HG02840 (cell line): ENCODE measurements at regions not wholly inside any gene's neighbourhood (a gene's known extent, or its start where the extent isn't known, plus 50 kb on each side); places are given as distances from the start of the nearest gene placed in this dataset.

Source experiments
- ATAC-seq: cut with Tn5 transposase; IDR thresholded peaks from one replicate; pipeline ENCODE4 v1.9.1; 2021; ENCODE audit warnings: mild to moderate bottlenecking, moderate library complexity, moderate number of reproducible peaks; ENCODE audit not compliant: unreplicated experiment, low FRiP score

- ATAC-seq: no peak
Measured at GRCh38 chr12:127696963-127697362, 570.0 kb upstream of the TMEM132C start.

- no peak for ATAC-seq
Measured at GRCh38 chr12:127703026-127703425, 563.9 kb upstream of the TMEM132C start.

DNA sequence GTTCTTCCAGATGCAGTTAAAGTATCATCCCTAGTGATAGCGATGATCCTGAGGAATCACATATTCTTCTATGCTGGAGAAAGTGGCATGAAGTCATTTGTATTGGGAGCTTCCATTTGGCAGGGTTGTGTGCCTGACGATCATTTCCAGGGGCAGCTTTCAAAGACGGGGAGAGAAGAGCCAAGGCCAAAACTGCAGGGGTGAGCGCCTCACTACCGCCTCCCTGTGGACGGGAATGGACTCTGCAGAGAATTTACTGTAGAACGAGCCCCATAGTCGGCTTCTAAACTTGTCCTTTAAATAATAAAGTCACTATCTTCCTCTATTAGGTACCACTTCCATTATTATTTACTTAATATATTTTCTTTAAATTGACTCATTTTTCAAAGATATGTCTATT lies 555.9 kb upstream of the TMEM132C start:
- no peak for ATAC-seq

DNA sequence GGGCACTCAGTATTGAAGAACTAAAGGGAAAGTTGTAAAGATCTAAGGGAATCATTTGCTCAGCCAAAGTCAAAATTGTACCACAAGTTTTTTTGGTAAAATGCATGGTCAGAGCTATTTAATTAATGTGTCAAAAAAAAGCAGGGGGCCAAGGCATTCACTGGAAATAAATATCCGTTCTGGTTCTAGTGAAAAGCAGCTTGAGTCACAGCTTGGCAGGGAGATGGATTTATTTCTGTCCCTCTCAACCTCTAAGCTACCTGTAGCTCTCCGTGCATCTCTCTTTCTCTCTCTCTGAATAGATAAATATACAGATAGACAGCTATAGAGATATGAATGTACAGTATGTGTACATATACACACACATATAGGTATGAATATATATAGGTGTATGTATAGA lies 554.4 kb upstream of the TMEM132C start:
- ATAC-seq: no peak

- ATAC-seq: no peak
Measured at GRCh38 chr12:127716166-127716565, 550.8 kb upstream of the TMEM132C start.

GRCh38 chr12:127717278-127717677 lies 549.7 kb upstream of the TMEM132C start:
- no peak for ATAC-seq

GRCh38 chr12:127720334-127720733 lies 546.6 kb upstream of the TMEM132C start:
- ATAC-seq: no peak

DNA sequence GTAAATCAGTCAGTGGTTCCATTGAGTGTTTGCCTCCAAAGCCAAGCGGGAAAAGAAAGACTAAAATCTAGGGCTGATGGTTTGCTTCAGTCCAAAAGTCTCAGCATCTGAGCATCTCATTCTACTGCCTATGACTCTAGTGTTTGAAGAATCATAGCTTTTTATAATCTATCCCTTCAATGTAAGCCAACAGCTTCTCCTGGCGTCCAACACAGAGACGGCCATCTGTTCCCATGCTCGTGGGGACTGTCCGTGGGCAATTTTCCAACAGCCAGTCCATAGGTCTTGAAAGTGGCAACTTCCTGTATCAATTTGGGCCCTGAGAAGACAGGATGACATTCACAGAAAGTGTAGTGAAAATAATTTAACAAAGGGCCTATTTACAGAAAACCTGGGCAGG lies 544.4 kb upstream of the TMEM132C start:
- ATAC-seq: no peak

DNA sequence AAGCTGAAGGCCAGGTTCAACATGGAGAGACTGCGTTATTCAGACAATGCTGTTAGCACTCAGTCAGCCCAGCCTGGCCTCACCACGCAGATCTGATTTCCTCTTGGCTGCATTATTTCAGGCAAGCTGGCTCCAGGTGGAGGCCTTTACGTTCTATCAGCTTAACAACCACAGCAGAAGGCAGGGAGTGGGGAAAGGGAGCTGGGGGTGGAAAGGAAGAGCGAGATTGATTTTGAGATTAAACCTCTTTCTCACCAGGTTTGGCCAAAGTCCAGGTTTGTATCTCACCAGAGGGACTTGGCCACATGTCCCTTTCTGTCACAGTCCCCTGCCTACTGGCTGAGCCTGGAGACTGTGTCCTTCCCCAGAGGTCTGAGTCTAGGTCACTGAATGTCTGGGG lies 543.7 kb upstream of the TMEM132C start:
- ATAC-seq: no peak

- no peak for ATAC-seq
Measured at GRCh38 chr12:127726671-127727315, 540.2 kb upstream of the TMEM132C start.

DNA sequence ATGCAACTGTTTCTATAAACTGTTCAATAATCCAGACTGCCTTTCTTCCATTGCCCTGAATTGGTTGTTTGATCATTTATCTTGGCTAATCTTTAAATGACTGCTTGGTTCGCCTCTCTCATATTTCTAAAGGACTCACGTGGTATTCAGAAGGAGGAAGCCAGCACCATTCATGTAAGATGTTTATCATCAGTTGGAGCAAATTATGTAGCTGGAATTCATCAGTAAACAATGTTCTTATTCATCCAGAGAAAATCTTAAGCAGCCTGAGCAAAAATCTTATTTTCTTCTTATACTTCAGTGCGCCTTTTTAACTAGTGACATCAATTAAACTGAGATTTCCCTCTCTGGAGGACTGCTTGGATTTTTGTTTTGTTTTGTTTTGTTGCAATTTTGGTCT lies 538.7 kb upstream of the TMEM132C start:
- ATAC-seq: no peak

- no peak for ATAC-seq
Measured at GRCh38 chr12:127728729-127729128, 538.2 kb upstream of the TMEM132C start.

DNA sequence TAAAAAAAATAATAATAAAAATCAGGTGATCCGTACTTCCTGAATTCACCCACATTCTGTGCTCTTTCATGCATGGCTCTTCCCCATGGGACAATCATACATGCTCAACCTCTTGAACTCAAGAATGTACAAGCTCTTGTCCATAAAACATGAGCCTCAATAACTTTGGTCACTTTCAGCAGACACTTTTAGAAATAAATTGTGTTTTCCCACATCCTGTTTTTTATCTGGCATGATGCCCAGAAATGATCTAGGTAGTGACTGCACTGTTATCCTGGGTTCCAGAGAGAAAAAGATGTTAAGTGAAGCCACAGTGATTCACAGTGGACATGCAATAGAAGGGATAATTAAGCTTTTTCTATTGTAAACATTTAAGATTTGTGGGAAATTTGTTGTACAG lies 537.6 kb upstream of the TMEM132C start:
- no peak for ATAC-seq

DNA sequence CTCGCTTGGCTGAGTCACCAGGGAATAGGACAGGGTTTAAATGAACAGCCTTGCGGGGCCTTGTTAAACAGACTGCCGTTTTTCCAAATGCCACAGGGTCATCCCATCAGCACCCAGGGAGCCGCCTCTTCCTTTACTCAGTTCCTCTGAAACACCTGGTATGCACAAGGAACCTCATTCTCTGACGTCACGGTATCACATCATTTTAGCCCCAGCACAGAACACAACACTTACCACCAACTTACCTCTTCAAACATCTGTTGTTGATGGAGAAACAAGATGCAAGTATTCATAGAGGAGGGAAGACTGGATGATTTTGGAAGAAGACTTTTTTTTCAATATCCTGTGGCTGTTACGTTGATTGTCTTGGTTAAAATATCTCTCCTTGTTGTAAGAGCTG lies 535.3 kb upstream of the TMEM132C start:
- no peak for ATAC-seq

- ATAC-seq: no peak
Measured at GRCh38 chr12:127742231-127742630, 524.7 kb upstream of the TMEM132C start.

DNA sequence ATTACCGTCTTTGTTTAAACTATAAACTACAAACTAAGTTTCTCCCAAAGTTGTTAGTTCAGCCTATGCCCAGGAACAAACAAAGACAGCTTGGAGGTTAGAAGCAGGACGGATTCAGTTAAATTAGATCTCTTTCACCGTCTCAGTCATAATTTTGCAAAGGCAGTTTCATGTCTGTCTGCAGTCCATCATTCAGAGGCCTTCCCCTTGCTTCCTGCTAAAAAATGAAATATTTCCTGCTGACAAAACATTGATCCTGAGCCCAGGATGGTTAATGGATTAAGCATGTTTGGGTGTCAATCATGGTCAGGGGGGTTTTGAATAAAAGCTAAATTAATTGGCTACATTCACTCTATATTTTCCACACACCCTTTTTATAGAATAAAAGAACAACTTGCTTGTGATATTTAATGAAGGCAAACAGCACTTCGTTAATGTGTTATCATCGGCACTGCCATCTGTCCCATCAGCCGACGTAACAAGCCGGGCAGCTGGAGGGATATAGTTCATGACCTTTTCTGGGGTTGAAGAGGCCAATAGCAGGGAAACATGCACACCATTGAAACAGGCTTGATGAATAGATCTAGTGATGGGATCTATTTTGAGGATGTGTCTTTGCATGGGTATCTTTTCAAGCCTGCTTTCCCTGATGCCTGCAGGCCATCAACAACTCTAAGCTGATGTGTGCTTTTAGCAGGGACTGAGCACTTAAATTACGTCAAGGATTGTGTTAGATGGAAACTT lies 521.3 kb upstream of the TMEM132C start:
- no peak for ATAC-seq

GRCh38 chr12:127749416-127749815 lies 517.6 kb upstream of the TMEM132C start:
- ATAC-seq: no peak

- ATAC-seq: no peak
Measured at GRCh38 chr12:127750076-127750840, 516.7 kb upstream of the TMEM132C start.

GRCh38 chr12:127752802-127753201 lies 514.2 kb upstream of the TMEM132C start:
- no peak for ATAC-seq

GRCh38 chr12:127760357-127760756 lies 506.6 kb upstream of the TMEM132C start:
- ATAC-seq: no peak

- no peak for ATAC-seq
Measured at GRCh38 chr12:127760996-127761395, 506.0 kb upstream of the TMEM132C start.
